ENCODE measurements at regions not wholly inside any gene's neighbourhood (a gene's known extent, or its start where the extent isn't known, plus 50 kb on each side); places are given as distances from the start of the nearest gene placed in this dataset.

DNA sequence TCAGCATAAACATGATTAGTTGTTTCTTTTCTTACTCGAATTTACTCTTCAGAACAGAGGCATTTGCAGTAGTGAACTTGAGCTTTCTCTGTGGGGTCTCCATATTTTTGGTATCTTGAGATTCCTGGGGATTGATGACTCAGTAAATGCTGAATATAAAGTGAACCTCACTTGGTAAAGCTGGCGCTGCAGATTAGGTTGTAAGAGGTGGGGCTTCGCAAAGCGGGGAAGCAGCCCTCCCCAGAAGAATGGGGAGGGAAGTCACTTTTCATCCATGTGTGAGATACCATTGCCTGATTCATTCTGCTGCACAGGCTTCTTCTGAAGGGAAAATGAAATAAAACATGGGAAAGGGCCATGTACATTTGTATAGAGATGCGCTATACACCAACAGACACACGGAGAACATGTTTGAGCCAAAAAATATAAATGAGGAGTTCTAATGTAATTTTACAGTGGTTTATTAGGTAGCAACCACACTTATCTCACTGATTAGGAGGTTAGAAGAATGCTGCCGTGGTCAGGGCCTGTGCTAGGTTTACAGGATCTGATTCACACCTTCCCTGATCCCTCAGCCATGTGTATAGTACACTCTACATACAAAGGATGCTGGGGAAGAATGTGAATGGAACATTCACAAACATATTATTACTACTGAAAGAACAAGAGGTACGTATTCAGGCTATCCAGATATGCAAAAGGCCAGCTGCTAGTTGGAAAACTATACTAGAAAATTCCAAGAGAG, 63.5 kb downstream of the DNTTIP2 start:
- no peak for DNase-seq (ENCODE audit: low spot score)

DNA sequence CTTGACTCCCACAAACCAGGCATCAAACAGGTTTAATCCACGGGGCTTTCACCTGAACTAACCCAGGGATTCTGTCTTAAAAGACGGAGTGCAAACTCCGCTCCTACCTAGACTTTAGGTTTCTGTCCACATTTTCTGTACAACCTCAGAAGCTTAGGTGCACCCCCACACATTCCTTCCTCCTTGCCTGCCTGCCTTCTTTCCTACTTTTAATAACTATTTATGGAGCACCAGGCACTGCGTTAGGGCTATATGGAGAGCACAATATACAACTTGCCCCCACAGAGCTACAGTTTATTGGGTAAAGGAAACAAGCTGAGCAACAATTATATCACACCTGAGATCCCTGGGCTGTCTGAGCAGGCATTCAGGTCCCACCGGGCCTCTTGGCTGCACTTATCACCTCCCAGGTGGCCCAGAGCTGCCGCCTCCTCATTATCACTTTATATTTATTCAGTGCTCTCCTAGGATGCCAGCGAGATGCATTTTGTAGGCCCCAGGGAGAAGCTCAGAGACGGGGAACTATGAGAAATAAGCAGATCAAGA, 64.1 kb downstream of the DNTTIP2 start:
- no peak for DNase-seq (ENCODE audit: low spot score)

DNA sequence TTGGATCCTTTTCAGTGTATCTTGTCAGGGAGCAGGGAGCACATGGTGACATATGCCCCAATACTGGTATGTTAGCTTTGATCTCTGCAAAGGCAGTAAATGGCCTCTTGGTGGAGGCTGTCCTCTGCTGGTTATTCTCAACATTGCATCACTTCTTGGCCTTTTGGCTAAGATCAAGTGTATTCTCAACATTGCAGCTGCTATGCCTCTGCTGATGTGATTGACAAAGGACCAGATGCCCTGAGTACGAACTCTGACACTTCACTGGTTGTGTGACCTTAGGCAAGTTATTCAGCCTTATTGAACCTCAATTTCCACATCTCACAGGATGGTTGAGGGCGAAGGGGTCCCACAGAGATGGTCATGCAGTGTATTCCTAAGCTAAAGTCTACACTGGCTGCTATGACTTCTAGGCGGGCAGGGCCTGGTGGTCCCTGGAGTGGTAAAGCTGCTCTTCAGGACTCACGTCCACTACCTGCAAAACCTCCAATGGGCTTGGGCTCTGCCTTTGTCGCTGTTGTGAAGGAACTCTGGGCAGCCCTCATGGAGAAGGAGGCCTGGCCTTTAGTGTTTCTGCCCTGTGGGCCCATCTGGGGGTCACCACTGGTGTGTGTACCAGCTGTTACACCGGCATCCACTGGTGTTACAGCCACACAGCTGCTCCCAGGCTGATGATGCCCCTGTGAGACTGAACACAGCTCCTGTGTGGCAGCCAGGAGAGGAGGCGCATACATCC, 64.8 kb downstream of the DNTTIP2 start:
- peak; percentile 35 for DNase-seq (ENCODE audit: low spot score)

DNA sequence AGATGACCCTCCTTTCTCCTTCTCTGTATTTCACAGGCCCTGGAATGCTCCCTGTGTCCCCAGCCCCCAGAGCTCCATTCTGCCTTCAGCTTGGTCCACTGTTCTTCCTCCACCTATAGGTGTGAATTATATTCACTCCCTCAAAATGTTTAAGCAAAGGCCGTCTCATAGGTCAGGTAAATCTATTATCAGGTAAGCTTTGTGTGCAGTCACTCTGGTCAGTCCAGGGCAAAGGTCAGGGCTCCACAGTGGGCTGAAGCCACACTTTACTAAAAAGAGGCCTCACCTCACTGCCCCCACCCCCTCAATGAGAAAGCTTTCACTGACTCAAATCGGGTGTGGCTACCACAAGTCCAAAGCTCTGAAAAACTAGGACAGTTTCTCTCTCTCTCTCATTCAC, 65.9 kb downstream of the DNTTIP2 start:
- DNase-seq (ENCODE audit: low spot score) = no peak

DNA sequence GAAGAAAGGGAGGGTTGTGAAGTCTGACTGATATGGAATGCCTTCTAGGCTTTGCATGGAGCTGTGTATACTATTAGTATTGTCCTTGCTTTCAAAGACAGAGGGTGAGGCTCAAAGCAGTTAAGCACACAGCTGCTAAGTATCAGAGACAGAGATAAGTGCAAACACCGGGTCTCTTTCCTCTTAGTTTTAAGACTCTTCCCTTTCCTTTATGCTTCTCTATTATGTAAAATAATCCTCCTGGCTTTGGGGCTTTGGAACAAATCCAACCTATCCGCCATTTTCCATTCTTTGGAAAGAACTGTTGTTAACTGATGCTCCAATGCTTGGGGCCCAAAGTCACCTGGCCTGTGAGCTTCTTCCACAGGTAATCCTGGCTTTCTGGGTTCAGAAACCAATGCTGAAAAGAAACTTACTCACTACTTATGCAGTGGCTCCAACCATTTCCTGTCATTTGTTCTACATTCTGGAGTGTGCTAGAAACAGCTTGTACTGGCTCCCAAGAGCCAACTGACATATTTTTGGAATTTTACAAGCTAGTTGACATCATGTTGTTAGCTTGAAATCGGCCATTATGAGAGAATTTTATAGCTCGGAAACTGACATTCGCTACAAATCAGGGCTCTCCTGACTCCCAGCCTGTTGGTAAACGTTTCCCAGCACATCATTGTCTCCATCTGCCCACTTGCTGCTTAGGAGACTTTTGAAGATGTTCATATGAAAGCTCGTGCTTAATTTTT, 67.5 kb downstream of the DNTTIP2 start:
- DNase-seq (ENCODE audit: low spot score) = no peak

DNA sequence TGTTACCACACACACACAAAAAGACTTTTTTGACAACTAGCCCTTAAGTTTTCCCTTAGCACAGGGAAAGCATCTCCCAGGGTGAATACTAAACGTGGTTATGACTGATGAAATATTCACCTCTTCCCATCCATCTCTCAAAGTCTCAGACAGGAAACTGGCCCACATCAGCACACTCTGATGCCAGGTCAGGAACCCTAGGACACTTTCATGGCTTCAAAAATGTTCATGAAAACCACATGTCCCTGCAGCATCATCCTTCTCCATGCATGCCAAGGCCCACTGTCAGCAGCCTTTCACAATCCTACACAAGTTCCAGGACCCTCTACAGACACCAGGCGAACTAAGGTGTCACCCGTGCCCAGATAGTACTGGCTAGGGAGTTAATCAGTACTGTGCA, 68.7 kb downstream of the DNTTIP2 start:
- DNase-seq (ENCODE audit: low spot score) = no peak

DNA sequence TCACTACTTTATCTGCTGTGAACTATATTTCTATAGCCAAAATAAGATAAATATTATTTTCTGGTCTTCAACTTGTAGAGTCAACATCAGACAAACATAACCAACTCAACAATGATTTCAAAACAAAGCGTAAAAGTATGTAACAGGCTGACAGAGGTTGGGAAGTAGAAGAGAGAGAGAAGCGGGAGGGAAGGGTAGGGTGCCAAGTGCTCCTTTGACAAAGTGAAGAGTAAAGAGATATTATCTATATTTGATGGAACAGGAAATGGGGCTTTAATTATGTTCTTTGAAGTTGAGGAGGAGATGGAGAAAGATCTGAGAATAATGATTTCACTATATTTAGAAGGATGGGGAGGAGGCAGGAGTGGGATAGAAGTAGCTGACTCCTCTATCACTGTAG, 70.1 kb downstream of the DNTTIP2 start:
- DNase-seq (ENCODE audit: low spot score) = no peak

DNA sequence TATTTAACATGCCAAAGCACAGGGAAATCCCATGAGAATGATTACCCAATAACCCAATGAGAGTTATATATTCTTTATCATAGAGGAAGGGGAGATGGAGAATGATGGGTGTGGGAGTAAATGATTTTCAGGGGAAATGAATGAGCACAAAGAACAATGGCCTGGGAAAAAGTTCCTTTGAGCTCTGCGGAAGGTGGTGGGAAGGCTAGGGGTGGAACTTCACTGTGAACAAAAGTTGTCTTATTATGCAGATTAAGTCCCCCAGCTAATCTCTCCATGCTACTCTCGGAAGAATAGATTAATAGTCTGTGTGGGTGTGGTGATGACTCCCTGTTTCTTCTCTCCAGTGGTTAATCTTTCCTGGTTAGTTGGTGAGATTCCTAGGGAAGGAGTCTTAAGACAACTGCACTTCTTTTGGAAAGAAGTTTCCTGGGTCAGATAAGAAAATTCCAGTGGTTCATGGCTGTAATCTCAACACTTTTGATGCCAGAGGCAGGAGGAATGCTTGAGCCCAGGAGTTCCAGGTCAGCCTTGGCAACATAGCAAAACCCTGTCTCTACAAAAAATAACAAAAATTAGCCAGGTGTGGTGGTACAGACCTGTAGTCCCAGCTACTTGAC, 71.6 kb downstream of the DNTTIP2 start:
- DNase-seq (ENCODE audit: low spot score) = no peak

DNA sequence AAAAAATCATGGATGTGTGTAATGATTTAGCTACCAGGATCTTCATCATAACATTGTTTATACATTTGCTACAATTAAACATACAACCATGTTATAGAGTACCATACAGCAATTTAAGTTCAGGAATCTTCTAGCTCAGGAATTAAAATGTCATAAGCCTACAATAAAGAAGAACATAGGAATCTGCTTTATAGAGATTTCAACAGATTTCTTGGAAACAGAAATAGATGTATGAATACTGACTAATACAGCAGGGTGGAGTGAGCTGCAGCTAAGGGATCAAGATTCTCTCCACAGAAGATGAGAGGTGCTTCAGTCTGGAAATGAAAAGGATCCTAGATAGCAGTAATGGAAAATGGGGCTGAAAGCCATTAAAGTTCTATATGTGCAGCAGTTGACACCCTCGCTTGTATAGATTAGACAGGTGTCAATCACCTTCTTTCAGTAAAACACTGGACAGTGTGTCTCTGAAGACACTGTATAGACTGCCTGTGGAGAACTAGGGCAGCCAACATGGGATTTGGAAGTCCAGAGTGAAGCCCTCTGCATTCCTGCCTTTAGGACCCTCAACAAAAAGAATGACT, 73.9 kb downstream of the DNTTIP2 start:
- DNase-seq (ENCODE audit: low spot score) = no peak

DNA sequence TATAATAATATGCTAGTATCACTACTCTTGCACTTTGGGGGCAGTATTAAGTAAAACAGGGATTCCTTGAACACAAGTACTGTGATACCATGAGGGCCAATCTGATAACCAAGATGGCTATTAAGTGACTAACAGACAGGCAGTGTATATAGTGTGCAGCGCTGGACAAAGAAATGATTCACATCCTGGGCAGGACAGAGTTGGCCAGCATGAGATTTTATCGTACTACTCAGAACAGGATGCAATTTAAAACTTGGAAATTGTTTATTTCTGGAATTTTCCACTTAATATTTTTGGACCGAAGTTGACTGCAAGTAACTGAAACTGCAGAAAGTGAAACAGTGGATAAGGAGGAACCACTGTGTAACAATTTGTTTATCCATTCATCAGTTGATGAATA, 74.6 kb downstream of the DNTTIP2 start:
- DNase-seq (ENCODE audit: low spot score) = peak; percentile 48

DNA sequence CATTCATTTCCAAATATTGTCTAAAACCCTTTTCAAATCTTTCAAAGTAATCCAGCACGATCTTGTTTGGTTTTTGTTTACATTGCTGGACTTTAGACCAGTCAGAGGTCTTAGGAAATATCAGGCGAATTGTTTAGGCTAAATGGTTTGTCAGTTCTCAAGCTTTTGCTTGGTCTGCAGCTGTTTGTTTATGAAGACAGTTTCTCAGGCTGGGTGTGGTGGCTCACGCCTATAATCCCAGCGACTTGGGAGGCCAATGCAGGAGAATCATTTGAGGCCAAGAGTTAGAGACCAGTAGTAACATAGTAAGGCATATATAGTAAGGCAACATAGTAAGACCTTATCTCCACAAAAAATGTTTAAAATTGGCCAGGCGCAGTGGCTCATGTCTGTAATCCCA, 77.5 kb downstream of the DNTTIP2 start:
- no peak for DNase-seq (ENCODE audit: low spot score)

DNA sequence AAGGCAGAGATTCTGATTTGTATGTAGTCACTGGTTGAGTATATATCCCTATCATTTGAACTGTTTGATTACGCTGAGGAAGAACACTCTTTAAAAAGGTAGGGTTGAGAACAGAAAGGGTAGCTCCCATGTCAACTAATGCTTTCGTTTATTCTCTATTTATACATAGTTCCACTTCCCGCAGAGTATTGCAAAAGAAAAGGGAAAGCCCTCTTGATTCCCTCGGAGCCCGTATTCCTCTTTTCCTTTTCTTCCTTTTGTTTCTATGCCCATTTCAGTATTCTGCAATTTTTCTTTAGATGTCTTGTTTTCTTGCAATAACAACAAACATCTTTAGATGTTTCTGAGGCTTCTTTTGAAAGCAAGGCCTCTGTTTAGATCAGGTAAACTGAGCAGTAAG, 78.2 kb downstream of the DNTTIP2 start:
- DNase-seq (ENCODE audit: low spot score) = no peak

DNA sequence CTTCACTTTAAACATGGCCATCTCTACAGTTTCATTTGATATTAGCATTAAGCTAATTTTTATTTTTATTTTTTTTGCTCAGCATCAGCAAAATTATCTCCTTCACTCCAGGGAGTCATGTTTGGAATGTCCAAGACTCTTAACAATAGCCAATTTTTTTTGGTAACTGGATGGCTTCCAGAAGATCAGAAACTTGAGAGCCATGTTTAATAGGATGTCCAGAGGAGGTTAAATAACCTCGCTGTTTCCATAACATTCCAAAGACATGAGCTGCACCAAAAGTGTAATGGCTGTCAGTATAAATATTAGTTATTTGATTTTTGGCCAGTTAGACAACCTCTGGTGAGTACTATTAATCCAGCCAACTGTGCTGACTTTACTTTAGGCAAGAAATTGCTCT, 80.7 kb downstream of the DNTTIP2 start:
- peak; percentile 47 for DNase-seq (ENCODE audit: low spot score)

DNA sequence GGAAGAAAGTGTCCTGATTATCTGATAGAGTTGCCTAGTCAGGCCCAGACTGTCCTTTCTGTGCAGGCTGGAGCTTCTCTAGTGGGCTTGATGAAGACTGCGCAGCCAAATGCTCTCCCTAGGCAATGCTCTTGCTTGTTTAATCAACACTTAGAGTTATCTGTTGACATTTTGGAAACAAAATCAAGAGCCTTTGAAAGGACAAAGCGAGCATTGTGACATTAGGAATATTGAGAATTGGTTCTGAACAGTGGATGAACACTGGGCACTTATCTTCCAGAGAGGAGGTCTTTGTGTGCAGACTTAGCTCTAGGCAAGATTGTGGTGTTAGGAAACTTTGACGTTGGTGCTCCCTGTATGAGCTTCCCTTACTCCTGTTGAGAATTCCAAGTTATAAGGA, 94.5 kb downstream of the DNTTIP2 start:
- no peak for DNase-seq (ENCODE audit: low spot score)

DNA sequence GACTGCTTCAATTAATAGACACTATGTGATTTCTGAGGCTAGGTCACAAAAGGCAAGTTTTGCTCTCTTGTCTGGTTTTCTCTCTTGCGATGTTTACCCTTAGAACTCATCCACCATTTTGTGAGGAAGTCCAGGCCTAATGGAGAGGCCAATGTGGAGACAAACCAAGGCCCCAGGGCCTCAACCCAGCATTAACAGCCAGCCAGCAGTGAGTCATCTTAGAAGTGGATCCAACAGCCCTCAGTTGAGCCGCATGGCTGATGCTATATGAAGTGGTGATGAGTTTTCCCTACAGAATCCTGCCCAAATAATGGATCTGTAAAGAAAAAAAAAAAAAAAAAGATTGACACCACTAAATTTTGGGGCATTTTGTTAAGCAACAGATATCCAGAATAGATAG, 95.1 kb downstream of the DNTTIP2 start:
- DNase-seq (ENCODE audit: low spot score) = no peak

DNA sequence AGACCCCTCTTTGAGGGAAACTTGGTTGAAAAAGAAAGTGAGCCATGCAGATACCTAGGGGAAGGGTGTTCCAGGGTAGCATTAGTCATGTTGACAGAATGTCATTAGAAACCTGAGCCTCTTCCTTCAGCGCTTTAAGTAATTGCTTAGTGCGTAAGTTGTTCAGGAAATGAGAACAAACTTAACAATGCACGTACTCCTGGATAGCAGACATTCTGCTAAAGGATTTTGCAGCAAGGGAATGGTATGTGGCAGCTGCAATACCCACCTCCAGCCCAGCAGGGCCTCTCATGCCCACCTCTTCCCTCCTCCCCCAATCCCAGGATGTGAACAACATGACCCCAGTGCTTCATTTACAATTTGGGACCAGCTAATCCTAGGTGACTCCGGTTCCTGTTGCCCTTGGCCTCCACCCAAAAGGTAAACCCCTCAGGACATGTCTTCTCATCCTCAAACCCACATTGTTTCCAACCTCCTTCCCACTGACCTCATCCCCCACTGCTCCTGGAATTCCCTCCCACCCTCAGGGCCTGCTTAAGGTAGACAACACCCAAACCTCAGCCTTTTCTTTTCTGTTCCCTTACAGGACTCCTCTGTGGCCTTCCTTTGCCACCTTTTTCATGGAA, 98.0 kb upstream of the BCAR3 start:
- DNase-seq (ENCODE audit: low spot score) = no peak

DNA sequence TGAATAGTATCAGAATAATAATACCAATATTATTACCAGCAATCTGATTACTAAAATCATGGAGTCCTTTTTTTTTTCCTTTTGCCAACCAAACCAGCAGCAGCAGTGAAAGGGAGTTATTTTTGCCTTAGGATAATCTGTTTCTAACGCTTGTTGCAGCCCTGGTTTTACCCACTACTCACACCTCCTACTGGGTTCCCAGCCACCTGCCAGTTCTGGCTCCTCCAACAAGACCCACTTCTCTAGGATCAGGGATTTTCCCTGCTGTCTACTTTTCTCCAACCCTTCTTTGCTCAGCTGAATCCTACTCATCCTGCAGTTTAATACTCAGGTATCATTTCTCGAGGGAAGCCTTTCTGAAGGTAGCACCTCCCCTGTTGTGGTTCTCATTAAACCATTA, 96.8 kb upstream of the BCAR3 start:
- DNase-seq (ENCODE audit: low spot score) = no peak

DNA sequence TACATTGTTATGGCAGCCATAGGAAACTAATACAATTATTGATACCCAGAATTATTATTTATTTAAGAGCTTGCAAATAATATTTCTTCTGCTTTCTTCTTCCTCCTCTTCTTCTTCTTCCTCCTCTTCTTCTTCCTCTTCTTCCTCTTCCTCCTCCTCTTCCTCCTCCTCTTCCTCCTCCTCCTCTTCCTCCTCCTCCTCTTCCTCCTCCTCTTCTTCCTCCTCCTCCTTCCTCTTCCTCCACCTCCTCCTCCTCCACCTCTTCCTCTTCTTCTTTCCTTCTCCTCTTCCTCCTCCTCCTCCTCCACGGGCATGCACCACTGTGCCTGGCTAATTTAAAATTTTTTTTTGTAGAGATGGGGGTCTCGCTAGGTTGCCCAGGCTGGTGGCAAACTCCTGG, 95.6 kb upstream of the BCAR3 start:
- no peak for DNase-seq (ENCODE audit: low spot score)

DNA sequence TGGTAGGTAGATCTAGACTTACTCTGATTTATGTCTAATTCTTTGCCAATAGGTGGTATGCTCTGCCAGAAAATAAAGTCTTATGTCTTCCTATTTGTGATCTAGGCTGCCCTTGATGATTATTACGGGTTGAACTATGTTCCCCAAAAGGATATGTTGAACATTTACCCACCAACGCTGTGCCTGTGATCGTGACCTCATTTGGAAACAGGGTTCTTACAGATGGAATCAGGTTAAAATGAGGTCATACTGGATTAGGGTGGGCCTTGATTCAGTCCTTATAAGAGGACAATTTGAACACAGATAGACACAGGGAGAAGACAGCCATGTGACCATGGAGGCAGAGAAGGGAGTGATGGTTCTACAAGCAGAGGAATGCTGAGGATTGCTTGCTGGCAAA, 95.1 kb upstream of the BCAR3 start:
- DNase-seq (ENCODE audit: low spot score) = no peak

DNA sequence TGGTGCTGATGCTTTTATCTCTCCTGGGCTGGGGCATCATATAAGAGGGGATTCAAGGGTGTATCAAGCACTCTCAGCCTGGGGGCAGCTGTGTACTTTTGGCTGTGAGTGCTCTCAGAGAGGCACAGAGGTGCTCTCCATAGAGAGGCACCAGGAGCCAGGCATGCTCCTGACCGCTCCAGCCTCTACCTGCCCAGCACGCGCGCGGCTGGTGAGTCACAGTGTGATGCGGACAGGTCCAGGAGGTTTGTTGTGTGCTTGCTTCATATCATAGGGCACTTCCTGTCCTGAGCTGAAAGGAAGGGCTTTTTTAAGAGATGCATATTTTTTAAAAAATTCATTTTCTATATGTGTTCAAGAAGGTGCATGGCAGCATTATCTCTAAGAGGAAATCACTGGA, 93.6 kb upstream of the BCAR3 start:
- no peak for DNase-seq (ENCODE audit: low spot score)

DNA sequence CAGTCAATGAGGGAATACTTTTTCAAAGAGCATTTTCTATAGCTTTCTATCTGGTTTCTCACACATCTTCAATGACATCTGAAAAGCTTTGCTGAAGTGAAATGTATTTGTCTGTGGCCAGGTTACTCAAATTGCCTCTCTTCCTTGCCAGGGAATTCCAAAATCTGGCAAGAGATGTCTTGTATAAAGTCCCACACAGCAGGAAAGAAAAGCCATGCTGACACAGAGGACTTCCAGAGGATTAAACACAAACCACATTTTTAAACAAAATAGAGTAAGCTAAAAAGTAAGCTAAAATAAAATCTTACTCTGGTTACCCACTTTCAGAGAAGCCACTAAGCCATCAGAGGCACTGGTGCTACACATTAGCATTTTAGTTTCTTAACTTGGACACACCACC, 93.1 kb upstream of the BCAR3 start:
- DNase-seq (ENCODE audit: low spot score) = no peak
